Amniotic epithelial cell (primary cell): ENCODE measurements at regions not wholly inside any gene's neighbourhood (a gene's known extent, or its start where the extent isn't known, plus 50 kb on each side); places are given as distances from the start of the nearest gene placed in this dataset.
"Not testable (repeated sequence)": the region's sequence is repeated elsewhere in the genome, so short reads cannot be mapped to it uniquely, and the experiment has no call there.

ENCODE experiments used
- DNase-seq: peaks from one replicate; pipeline ENCODE4 v3.0.0-alpha.2; 2010; ENCODE audit warnings: low read depth

DNA sequence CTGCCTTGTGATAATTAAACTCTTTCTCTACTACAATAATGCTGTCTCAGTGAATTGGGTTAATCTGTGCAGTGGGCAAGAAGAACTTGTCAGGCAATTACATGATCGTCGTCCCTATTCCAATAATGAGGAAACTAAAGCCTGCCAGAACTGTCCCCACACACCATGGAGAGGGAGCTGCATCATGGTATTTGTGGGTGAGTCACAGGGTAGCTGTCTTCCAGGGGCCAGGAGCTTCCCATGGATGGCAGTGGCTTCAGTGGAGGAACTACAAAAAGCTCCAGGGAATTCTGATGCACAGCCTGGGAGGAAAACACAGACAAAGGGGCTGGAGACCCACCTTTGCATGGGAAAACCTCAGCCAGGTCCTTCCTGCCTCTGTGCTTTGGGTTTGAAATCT, 83.3 kb upstream of the C16orf82 start:
- no peak for DNase-seq

DNA sequence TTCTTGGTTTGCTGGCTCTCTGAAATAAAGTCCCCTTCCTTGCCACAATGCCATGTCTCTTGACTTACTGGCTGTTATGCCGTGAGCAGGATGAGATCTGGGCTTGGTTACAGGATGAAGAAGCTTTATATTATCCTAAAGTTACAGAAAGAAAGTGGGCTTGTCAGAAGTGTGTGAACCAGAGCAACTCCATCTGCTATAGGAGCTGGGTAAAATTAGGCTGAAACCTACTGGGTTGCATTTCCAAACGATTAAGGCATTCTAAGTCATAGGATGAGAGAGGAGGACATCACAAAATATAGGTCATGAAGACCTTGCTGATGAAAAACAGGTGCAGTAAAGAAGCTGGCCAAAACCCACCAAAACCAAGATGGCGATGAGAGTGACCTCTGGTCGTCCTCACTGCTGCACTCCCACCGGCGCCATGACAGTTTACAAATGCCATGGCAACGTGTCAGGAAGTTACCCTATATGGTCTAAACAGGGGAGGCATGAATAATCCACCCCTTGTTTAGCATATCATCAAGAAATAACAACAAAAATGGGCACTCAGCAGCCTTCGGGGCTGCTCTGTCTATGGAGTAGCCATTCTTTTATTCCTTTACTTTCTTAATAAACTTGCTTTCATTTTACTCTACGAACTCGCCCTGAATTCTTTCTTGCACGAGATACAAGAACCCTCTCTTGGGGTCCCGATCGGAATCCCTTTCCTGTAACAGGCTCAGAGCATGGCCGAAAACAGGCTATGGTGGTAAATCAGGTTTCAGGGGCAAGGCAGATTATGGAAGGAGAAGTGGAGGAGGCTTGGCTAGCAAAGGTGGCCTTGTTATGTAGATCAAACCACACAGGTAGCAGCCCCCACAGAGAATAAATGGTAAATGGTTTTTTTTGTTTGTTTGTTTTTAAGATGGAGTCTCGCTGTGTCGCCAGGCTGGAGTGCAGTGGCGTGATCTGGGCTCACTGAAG, 81.3 kb upstream of the C16orf82 start:
- DNase-seq: no peak

DNA sequence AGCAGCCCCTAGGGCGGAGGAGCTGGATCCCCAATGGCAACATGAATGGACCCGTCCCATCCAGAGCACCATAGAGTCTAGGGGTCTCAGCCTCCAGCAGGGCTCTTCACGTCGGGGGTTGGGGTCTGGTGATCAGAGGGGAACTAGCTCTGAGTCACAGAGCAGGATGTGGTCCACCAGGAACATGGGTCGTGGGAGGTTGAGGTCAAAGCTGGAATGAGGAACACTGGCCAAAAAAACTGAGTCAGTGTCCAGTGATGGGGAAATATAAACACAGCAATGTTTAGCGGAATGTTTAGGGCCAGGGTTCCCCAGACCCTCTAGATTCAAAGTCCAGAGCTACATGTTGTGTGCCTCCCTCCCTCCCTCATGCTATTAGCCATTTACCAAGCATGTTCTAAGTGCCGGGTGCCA, 79.1 kb upstream of the C16orf82 start:
- DNase-seq: peak; percentile 89

DNA sequence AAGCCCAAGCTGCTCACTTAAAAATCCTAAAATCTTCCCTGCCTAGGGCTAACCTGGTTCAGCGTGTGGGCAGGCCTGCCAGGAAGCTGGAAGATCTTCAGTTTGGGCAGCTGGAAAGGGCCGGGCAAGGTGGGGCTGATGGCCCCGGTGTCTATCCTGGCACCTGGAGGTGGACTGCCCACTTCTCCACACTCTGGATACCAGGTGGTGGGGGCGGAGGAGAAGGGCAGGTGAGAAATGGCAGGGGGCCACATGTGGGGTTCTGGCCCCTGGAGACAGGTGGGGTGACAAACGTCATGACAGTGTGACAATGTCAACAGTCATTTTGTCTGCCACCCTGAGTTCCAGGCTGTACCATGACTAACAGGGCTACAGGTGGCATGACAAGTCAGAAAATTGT, 78.5 kb upstream of the C16orf82 start:
- DNase-seq: no peak

DNA sequence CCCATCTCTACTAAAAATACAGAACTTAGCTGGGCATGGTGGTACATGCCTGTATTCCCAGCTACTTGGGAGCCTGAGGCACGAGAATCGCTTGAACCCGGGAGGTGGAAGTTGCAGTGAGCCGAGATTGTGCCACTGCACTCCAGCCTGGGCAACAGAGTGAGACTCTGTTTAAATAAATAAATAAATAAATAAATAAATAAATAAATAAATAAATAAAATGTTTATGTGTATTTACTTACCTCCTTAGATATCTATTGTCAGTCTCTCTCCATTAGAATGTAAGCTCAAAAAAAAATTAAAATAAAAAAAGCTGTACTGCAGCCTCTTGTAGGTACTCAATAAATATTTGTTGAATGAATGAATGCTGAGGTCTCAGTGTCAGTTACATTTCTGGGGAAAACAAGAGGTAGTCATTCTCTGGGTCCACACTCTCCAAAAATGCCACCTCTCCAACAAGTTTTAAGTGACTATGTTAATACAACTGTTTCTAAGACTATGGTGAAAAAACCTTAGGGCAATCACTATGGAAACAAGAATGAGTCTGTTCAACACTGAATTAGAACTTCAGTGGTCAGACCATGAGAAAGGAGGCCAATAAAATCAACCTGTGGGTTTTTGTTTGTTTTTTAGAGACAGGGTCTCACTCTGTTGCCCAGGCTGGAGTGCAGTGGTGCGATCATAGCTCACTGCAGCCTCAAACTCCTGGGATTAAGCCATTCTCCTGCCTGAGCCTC, 76.2 kb upstream of the C16orf82 start:
- not testable (repeated sequence) for DNase-seq

DNA sequence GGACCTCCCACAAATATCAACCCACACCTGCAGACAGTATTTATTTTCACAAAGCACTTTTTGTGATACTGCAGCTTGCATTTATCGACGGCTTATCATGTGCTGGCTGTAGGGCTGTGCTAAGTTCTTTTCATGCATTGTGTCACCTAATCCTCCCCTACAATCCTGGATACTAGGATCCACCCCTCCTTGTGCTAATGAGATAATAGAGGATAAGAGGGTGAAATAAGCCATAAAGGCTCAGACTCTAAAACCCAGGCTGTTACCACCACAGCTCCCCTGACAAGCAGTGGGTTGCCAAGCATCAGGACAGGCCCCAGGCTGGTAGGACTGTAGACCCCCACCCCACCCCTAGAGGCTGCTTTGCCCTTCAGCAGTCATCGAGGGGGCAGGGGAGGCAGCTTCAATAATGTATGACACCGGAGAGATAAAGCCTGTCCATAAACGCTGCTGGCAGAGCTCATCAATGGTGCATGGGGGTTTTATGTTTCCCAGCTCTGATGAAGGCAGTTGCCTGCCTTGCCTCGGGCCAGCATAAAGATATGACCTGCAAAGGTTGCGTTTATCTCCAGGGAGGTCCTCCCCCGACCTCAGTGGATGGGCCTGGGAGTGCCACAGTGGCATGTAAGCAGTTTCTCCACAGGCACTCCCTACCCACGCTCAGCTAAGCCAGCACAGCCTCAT, 73.9 kb upstream of the C16orf82 start:
- peak; percentile 45 for DNase-seq

DNA sequence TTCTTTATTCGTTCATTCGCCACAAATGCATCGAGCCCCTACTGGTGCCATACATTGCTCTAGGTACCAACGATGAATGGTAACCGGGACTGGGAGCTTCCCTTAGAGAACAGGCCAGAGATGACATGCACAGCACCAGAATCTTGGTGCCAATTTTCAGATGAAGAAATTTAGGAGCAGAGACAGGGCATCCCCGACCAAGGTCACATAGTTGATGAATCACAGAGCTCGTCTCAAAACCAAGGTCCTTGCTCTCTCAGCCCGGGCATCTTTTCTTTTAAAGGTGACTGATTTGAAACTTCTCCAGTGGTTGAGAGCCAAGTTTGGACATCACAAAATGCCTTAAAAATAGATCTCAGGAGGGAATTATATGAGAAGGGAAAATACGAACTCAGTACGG, 73.2 kb upstream of the C16orf82 start:
- DNase-seq: peak; percentile 11

DNA sequence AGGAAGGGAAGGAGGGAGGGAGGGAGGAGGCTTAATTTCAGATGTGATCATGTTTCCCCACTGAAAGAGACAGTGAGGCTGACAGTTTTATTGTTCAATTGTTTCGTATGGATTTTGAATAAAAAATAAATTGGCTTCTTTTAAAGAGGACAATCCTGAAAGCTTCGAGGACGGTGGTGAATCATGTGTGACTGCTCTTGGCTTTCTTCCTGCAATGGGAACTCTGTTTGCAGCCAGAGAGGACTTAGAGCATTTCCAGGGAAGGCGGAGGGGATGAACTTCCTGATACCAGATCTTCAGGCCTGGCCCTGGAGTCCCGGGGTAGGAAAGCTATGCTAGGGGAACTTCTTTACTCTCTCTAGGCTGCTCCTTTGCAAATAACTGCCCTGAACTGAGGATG, 72.8 kb upstream of the C16orf82 start:
- peak; percentile 27 for DNase-seq

DNA sequence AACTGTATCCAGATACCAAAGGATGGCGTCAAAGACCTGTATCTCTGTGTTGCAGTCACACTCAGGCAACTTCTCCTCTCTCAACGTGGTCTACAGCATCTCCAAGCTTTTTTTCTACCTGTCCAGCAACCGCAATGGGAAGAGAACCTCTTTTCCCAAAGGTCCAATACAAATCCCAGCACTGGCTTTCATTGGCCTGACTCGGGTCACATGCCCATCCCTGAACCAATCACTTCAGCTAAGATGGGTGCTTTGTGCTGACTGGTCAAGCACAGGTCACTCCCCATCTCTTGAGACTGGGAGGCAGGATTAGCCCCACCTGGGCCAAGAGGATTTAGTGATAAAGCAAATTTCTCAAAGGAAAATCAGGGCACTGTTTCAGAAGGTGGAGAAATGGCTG, 71.2 kb upstream of the C16orf82 start:
- DNase-seq: no peak

DNA sequence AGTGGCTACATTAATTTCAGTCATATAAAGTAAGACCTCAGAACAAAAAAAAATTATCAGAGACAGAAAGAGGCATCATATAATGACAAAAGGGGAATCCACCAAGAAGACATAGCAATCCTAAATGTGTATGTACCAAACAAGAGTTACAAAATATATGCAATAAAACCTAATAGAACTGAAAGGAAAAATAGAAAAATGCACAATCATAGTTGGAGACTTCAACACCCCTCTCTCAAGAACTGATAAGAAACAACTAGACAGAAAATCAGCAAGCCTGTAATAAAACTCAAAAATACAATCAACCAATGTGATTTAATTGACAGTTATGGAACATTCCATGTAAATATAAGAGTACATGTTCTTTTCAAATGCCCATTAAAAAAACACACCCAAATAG, 61.3 kb upstream of the C16orf82 start:
- DNase-seq: no peak
